GM19043 (cell line): ENCODE measurements at regions not wholly inside any gene's neighbourhood (a gene's known extent, or its start where the extent isn't known, plus 50 kb on each side); places are given as distances from the start of the nearest gene placed in this dataset.

Experiments used
- ATAC-seq: cut with Tn5 transposase; IDR thresholded peaks from one replicate; pipeline ENCODE4 v1.9.1; 2021; ENCODE audit warnings: low read depth; ENCODE audit not compliant: unreplicated experiment

- no peak for ATAC-seq
Observed at GRCh38 chr3:159631226-159631625, 357.4 kb upstream of the IL12A start.

- no peak for ATAC-seq
Observed at GRCh38 chr3:159632128-159632527, 356.5 kb upstream of the IL12A start.

DNA sequence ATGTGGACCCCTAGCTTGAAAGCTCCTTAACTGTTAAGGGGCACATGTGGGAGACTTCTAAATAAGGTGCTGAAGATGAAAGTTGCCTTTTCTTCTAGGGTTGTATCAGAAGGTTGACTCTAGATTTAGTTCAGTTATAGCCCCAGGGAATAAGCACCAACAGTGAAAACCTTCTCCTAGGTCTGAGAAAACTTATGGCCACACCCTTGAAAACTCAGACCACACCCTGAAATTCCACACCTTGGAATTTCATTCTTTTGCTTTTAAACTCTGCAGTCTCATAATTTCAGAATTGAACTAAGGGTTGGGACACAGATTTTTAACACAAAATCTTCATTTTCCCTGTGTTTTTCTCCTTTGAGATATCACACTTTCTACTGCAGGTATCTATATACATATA, 355.8 kb upstream of the IL12A start:
- no peak for ATAC-seq

- no peak for ATAC-seq
Observed at GRCh38 chr3:159634483-159634882, 354.2 kb upstream of the IL12A start.

- ATAC-seq = no peak
Observed at GRCh38 chr3:159635047-159635641, 353.5 kb upstream of the IL12A start.

- ATAC-seq = no peak
Observed at GRCh38 chr3:159637883-159638542, 350.6 kb upstream of the IL12A start.

GRCh38 chr3:159640225-159640624, 348.4 kb upstream of the IL12A start:
- no peak for ATAC-seq

DNA sequence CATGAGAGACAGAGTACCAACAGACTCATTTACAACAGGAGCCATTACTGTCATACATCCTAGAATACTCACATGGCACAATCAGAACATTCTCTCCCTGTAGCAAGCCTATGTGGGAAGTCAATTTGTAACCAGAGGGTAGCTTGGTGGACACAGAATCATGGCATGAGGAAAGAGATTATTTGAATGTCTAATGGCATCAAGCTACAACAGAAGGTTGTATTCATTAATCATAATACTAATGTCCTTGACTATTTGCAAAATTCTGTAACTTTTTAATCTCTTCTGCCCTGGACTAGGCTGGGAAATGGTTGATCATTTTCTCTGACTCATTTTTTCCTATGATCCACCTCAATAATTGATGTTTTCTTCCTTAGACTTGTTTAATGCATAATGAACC, 345.2 kb upstream of the IL12A start:
- no peak for ATAC-seq

DNA sequence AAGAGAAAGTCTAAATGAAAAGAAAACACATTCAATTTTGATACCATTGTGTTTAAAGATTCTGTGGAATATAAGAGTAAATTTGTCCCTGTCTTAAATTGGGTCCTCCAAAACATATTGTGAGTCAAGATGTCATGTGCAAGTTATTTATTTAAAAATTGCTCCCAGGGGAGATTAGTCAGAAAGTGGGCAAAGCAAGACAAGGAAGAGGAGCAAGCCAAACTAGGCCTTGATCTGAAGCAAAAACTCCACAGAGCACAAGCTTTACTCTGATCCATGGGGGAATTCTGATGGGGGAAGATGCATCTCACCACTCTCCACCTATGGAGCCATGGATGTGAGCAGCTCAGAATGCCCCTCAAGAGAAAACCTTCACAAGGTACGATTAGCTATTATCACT, 342.8 kb upstream of the IL12A start:
- no peak for ATAC-seq

DNA sequence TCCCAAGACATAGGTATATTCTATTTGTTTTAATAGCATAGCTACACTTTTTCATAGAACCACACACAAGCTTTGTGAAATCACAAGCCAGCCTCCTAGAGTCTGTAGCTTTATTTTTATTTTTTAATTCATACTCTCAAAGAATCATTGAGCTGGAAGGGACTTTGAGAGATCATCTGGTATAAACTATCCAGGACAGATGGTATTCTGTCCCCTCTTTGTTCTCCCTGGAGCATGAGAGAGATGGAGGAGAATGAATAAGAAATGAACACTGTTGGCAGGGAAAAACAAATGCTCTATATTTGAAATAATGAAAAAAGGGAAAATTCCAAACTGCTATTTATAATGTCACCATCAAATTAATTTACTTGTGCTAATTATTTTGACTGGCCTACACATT, 338.7 kb upstream of the IL12A start:
- no peak for ATAC-seq

GRCh38 chr3:159650726-159651125, 337.9 kb upstream of the IL12A start:
- no peak for ATAC-seq

DNA sequence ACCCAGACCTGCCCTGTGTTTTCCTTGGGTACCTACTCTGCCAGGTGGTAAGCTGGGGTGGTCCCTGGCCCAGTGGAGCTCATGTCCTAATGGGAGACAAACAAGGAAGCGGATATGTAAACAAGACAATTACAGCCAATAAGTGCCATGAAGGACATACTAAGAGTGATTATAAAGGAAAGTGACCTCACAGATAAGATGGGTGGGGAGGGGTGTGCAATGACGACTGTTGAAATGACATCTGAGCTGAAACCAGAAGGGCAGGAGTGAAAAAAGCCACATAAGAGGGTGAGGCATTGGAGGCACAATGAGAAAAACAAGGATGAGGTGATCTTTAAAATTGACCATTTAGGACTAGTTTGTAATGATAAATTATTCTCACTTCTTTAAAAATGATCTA, 336.2 kb upstream of the IL12A start:
- no peak for ATAC-seq

DNA sequence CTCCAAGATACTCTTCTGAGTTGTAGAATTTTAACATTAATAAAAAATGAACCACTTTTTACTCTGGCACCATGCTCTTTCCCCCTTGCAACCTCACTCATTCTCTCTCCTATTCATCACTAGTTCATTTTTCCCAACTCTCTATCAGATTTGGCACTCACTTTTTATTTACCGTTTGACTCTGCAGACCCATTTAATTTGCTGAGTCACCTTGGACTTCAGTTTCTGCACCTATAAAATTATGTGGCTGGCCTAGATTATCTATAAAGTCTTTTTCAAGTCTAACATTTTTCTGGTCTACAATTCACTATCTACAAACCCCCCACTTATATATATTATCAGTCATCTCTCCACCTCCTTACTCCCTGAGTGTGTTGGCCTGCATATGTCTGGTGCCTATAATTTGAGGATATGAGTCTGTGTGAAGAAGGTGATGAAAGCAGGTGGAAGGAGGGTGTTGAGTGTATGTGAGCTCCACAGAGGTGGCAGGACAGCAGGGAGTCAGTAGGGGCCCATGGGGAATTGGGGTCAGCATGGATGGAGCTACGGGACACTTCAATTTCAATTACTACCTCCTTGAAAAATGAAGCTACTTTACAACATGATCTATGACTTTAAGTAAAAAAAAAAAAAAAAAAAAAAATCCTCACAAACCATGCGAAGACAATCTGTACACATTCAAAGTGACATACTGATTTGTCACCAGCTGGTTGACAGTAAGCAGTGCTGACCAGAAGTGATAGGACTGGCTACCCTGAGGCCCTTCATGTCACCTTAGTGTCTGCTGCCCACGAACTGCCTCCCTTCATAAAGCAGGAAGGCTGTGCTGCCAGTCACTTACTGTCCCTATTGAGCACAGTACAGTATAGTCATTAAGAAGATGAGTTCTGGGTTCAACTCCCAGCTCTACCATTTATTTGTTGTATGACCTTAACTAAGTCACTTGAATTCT, 334.2 kb upstream of the IL12A start:
- ATAC-seq = no peak

- ATAC-seq = no peak
Observed at GRCh38 chr3:159655202-159655601, 333.4 kb upstream of the IL12A start.

DNA sequence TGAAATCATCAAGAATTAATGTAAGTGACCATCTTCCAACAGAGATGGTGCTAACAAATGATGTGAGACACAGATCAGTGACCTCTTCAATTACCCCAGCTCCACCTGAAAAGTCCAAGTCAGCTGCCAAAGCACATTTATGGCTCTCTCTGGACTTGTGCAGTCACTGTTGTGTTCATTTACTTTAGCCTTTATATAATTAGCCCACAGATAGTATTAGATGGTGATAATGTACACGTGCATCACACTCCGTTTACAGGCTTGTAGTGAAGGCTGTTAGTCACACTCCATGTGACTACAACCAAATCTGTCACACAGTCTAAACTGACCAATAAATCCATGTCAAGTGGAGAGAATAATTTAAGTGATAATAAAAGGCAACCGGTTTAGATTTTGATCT, 331.5 kb upstream of the IL12A start:
- ATAC-seq = no peak

- no peak for ATAC-seq
Observed at GRCh38 chr3:159657629-159658028, 331.0 kb upstream of the IL12A start.

GRCh38 chr3:159660326-159660725, 328.3 kb upstream of the IL12A start:
- ATAC-seq = no peak

DNA sequence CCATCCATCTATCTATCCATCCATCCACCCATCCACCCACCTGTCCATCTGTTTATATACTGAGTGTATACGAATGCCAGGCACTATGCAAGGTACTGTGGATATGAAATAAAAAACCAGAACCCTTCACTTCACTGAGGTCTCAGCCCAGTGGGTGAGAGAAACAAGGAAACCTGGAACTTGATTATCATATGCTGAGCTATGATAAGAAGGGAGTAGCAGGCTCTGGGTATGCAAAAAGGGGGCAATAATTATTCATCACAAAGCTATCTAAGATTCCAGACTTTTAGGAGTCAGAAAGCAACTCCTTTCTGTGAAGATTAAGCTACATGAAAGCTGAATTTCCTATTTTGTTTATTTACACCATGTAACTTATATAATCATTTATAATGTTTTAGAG, 327.7 kb upstream of the IL12A start:
- ATAC-seq = no peak

GRCh38 chr3:159662549-159662948, 326.1 kb upstream of the IL12A start:
- no peak for ATAC-seq

DNA sequence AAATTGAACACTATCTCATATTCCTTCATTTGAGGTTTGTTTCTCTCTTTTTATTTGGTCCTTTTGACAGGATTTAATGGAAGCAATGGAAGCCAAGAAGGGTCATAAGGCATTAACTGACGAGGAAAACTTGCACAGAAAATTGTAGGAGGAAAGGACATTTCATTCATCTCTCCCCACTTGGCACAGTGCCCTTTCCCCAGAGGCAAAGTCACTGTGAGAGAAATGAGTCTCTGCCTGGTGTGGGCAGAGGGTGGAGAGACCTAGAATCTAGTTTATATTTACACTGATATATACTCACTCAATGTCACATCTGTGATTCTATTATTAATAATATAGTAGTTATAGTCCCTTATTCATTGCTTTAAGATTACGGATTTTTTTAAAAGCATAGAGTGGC, 324.6 kb upstream of the IL12A start:
- ATAC-seq = no peak

DNA sequence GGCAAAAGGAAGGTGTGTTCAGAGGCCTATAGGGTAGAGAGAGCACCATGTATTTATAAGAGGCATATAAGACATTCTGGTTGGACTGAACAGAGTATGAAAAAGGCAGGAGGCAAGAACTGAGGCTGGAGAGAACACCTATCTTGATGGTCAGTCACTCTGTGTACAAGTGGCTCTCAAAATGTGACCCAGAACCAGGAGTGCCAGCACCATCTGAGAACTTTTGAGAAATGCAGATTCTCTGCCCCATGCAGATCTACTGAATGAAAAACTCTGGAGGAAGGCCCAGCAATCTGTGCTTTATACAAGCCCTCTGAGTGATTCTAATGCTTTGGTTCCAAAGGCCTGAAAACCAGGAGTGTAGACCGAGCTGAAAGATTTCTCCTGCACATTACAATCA, 324.0 kb upstream of the IL12A start:
- ATAC-seq = no peak

GRCh38 chr3:159667261-159667660, 321.4 kb upstream of the IL12A start:
- no peak for ATAC-seq
